ENCODE measurements at regions not wholly inside any gene's neighbourhood (a gene's known extent, or its start where the extent isn't known, plus 50 kb on each side); places are given as distances from the start of the nearest gene placed in this dataset.

GRCh38 chr20:22922987-22923386, 112.1 kb upstream of the SSTR4 start:
- no peak for DNase-seq

- DNase-seq: no peak
Observed at GRCh38 chr20:22924046-22924737, 110.9 kb upstream of the SSTR4 start.

- no peak for DNase-seq
Observed at GRCh38 chr20:22924949-22925612, 110.0 kb upstream of the SSTR4 start.

GRCh38 chr20:22925613-22925983, 109.5 kb upstream of the SSTR4 start:
- no peak for DNase-seq

GRCh38 chr20:22927537-22927936, 107.6 kb upstream of the SSTR4 start:
- DNase-seq: no peak

- no peak for DNase-seq
Observed at GRCh38 chr20:22928679-22929078, 106.4 kb upstream of the SSTR4 start.

GRCh38 chr20:22929661-22930060, 105.5 kb upstream of the SSTR4 start:
- no peak for DNase-seq

- DNase-seq: no peak
Observed at GRCh38 chr20:22931653-22932608, 103.2 kb upstream of the SSTR4 start.

- DNase-seq: no peak
Observed at GRCh38 chr20:22939181-22939580, 95.9 kb upstream of the SSTR4 start.

- DNase-seq: no peak
Observed at GRCh38 chr20:22940350-22940749, 94.8 kb upstream of the SSTR4 start.

- no peak for DNase-seq
Observed at GRCh38 chr20:22941550-22941949, 93.6 kb upstream of the SSTR4 start.

- no peak for DNase-seq
Observed at GRCh38 chr20:22942742-22943141, 92.4 kb upstream of the SSTR4 start.

- DNase-seq: no peak
Observed at GRCh38 chr20:22944062-22944461, 91.0 kb upstream of the SSTR4 start.

- DNase-seq: no peak
Observed at GRCh38 chr20:22944936-22945335, 90.2 kb upstream of the SSTR4 start.

GRCh38 chr20:22946596-22946995, 88.5 kb upstream of the SSTR4 start:
- DNase-seq: no peak

- no peak for DNase-seq
Observed at GRCh38 chr20:22949331-22950109, 85.6 kb upstream of the SSTR4 start.

- no peak for DNase-seq
Observed at GRCh38 chr20:22951966-22952365, 83.1 kb upstream of the SSTR4 start.

GRCh38 chr20:22954661-22955060, 80.5 kb upstream of the SSTR4 start:
- DNase-seq: no peak

- DNase-seq: no peak
Observed at GRCh38 chr20:22958390-22958789, 76.7 kb upstream of the SSTR4 start.

- no peak for DNase-seq
Observed at GRCh38 chr20:22962567-22963439, 72.3 kb upstream of the SSTR4 start.

GRCh38 chr20:22963581-22963980, 71.5 kb upstream of the SSTR4 start:
- no peak for DNase-seq

Measured in CD4-positive, alpha-beta T cell treated with Interleukin-4 for 4 hours (primary cell).